ENCODE measurements at regions not wholly inside any gene's neighbourhood (a gene's known extent, or its start where the extent isn't known, plus 50 kb on each side); places are given as distances from the start of the nearest gene placed in this dataset.

DNA sequence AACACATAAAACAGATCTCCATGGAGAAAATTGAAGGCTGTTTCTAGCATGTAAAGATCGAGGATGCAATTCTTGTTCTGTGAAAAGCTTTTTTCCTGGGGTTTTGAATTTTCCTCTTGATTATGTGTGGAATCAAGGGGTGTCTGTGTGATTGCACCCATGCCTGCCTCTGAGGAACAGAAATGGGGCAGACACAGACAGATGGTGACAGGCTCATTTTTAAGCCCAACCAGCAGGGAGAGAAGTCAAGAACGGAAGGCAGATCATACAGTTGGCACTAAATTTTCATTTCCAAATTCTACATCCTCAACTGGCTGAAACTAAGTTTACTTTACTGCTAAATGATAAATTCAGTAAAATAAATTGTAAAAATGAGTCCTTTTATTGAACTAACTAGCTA lies 1037.7 kb upstream of the KLHL29 start:
- Histone ChIP-seq H3K27ac (no peak overlapping the region), H3K27me3 (no peaks in the 10 kb centered on the region), H3K4me1 (no peaks in the 10 kb centered on the region), H3K36me3 (no peaks in the 10 kb centered on the region), H3K4me3 (no peak overlapping the region), H3K9me3 (no peaks in the 10 kb centered on the region)
- intact Hi-C loops (cut with DNase I): no loop called here
- DNase-seq (ENCODE audit: extremely low spot score in 2 of 2): no peak
- TF ChIP-seq POLR2A (IDR thresholded peaks at IDR 0.05) (no peak), POLR2AphosphoS5 (IDR thresholded peaks at IDR 0.05; ENCODE audit: insufficient read depth in 1 of 2, low read depth in 1 of 2) (no peak)
- TF ChIP-seq, protein P1, sequence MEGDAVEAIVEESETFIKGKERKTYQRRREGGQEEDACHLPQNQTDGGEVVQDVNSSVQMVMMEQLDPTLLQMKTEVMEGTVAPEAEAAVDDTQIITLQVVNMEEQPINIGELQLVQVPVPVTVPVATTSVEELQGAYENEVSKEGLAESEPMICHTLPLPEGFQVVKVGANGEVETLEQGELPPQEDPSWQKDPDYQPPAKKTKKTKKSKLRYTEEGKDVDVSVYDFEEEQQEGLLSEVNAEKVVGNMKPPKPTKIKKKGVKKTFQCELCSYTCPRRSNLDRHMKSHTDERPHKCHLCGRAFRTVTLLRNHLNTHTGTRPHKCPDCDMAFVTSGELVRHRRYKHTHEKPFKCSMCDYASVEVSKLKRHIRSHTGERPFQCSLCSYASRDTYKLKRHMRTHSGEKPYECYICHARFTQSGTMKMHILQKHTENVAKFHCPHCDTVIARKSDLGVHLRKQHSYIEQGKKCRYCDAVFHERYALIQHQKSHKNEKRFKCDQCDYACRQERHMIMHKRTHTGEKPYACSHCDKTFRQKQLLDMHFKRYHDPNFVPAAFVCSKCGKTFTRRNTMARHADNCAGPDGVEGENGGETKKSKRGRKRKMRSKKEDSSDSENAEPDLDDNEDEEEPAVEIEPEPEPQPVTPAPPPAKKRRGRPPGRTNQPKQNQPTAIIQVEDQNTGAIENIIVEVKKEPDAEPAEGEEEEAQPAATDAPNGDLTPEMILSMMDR (IDR thresholded peaks at IDR 0.05): no peak

DNA sequence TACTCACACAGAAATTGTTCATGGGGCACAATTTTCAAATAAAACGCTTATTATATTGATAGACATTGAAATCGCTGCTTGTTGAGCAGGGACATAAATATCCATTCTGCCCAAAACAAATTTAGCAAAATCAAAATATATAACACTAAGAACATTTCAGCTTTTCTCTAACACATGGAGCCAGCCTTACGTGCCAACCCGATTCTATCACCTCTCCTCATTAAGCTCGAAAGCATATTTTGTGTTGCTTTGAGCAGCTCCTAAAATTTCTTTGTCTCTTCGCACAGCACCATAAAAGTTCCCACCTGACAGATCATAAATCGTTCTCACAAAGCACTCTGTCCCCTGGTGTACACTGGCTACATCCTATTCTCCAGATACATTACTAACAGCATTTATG lies 1034.4 kb upstream of the KLHL29 start:
- H3K36me3 ChIP-seq: no peaks in the 10 kb centered on the region
- no peak overlapping the region for H3K4me3 ChIP-seq
- TF ChIP-seq, protein P1 (IDR thresholded peaks at IDR 0.05): no peak
- TF ChIP-seq POLR2AphosphoS5 (IDR thresholded peaks at IDR 0.05; ENCODE audit: insufficient read depth in 1 of 2, low read depth in 1 of 2) (no peak), POLR2A (IDR thresholded peaks at IDR 0.05) (no peak)
- no peaks in the 10 kb centered on the region for H3K27me3 ChIP-seq
- H3K4me1 ChIP-seq: no peaks in the 10 kb centered on the region
- intact Hi-C loops (cut with DNase I): no loop called here
- DNase-seq (ENCODE audit: extremely low spot score in 2 of 2): no peak
- H3K9me3 ChIP-seq: no peaks in the 10 kb centered on the region
- H3K27ac ChIP-seq: no peak overlapping the region

DNA sequence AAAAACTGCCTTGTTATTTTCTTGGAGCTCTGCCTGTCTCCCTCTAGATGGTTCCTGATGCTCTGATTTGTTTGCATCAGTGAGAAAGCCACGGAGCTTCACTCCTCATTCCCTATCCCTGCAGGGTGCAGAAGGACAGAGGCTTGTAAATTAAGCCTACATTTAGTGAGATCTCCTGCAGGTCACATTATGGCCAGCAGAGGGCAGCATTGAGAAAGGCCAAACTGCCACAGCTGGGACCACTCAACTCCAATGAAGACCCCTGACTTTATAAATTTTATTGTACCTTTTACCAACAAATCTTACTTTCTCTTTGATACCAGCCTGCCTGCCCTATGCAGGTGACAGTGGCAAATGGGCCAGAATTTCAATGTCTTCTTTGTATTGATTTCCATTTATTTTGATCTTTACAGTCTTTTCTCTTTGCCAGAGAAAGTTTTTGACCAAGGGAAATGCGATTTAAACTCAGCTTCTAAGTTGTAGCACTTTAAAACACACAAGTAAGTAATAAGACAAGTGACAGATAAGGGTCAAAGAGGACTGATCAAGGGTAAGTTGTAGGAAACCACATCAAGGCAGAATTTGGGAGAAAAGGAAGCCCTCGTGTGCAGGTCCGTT lies 1029.1 kb upstream of the KLHL29 start:
- Histone ChIP-seq H3K4me3 (no peak overlapping the region), H3K4me1 (no peaks in the 10 kb centered on the region), H3K36me3 (no peaks in the 10 kb centered on the region), H3K27me3 (no peaks in the 10 kb centered on the region), H3K9me3 (no peaks in the 10 kb centered on the region), H3K27ac (no peak overlapping the region)
- intact Hi-C loops (cut with DNase I): no loop called here
- TF ChIP-seq POLR2A (IDR thresholded peaks at IDR 0.05): no peak
- no peak for TF ChIP-seq POLR2AphosphoS5 (IDR thresholded peaks at IDR 0.05; ENCODE audit: insufficient read depth in 1 of 2, low read depth in 1 of 2)
- TF ChIP-seq, protein P1 (IDR thresholded peaks at IDR 0.05): peak; percentile 19 to 52 (median 43)
- no peak for DNase-seq (ENCODE audit: extremely low spot score in 2 of 2)

DNA sequence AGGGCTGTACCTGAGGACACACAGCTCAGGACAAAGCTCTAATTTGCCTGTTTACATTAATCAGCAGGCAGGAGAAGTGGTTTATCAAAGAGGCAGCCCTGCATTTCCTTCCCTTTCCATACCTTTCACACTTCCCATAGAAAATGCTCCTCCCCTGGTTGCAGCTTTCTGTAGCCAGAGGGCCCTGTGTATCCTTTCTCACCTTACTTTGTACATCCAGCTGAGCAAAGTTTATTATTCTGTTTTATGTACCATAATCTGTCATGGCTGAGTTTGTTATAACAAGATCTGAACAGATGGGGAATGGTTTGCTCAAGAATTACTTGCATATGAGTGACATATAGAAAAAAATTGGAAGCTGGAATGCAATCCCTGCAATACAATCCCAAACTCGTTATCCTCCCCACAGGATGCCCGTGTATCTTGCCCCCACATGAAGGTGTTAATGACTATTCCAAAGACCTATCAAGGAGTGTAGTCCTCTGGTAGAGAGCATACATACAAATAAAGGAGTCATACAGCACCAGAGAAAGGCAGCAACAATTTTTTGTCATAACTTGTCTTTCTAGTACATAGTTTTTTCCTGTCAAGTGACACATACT lies 1025.8 kb upstream of the KLHL29 start:
- Histone ChIP-seq H3K9me3 (no peaks in the 10 kb centered on the region), H3K4me1 (no peaks in the 10 kb centered on the region), H3K27me3 (no peaks in the 10 kb centered on the region), H3K4me3 (no peak overlapping the region), H3K36me3 (no peaks in the 10 kb centered on the region), H3K27ac (no peak overlapping the region)
- TF ChIP-seq POLR2A (IDR thresholded peaks at IDR 0.05): no peak
- TF ChIP-seq, protein P1 (IDR thresholded peaks at IDR 0.05): no peak
- TF ChIP-seq POLR2AphosphoS5 (IDR thresholded peaks at IDR 0.05; ENCODE audit: insufficient read depth in 1 of 2, low read depth in 1 of 2): no peak
- no peak for DNase-seq (ENCODE audit: extremely low spot score in 2 of 2)
- intact Hi-C loops (cut with DNase I): no loop called here

DNA sequence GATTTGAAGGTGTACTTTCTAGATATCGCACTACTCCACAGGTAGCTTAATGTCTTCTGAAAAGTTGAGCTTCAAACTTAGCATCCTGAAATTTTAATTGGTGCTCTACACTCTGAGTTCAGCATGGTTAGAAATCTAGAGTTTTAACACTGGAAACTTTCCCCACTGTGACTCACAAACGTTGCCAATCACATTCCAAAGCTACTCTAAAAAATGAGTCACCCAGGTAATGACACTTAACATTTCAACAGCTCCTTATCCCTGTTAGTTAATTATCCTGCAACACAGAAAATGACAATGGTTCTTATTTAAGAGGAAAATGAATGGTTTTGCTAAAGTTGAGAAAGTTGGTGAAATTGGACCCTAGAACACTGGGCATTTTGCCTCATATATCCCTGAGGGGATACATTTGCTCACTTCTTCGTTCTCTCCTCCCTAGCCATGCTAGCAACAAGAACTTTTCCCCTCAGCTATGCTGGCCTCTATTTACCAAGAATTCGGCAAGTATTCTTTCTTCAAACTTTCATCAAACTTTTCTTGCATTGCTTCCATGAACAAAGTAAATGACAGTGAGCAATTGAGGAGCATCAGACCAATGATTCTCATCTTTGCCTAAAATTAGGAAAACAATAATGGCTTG lies 1024.1 kb upstream of the KLHL29 start:
- H3K9me3 ChIP-seq: no peaks in the 10 kb centered on the region
- intact Hi-C loops (cut with DNase I): no loop called here
- H3K27ac ChIP-seq: no peak overlapping the region
- H3K4me1 ChIP-seq: no peaks in the 10 kb centered on the region
- DNase-seq (ENCODE audit: extremely low spot score in 2 of 2): no peak
- TF ChIP-seq POLR2AphosphoS5 (IDR thresholded peaks at IDR 0.05; ENCODE audit: insufficient read depth in 1 of 2, low read depth in 1 of 2) (no peak), POLR2A (IDR thresholded peaks at IDR 0.05) (no peak)
- TF ChIP-seq, protein P1 (IDR thresholded peaks at IDR 0.05): no peak
- no peak overlapping the region for H3K4me3 ChIP-seq
- no peaks in the 10 kb centered on the region for H3K36me3 ChIP-seq
- no peaks in the 10 kb centered on the region for H3K27me3 ChIP-seq

All from vagina (tissue), 2 donors.